ENCODE measurements at regions not wholly inside any gene's neighbourhood (a gene's known extent, or its start where the extent isn't known, plus 50 kb on each side); places are given as distances from the start of the nearest gene placed in this dataset.

DNA sequence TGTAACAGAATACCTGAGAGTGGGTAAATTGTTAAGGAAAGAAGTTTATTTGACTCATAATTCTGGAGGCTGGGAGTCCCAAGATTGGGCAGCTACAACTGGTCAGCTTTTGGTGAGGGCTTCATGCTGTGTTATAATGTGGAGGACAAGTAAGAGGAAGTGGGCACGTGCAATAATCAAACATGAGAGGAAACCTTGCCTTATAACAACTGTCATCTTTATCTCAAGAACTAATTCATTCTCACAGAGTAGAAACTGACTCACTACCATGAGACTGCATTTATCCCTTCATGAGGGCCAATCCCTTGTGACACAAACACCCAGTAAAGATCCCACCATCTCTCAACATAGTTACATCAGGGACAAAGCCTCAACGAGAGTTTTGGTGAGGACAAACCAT, 318.1 kb upstream of the NT5C1B start:
- no peak for DNase-seq
- Mint-ChIP-seq H3K4me1 (no peaks in the 10 kb centered on the region), H3K9me3 (peaks cover 5 to 18% (median 8%) of the 10 kb centered on the region in 7 donors), H3K27ac (no peak overlapping the region), H3K27me3 (ENCODE audit: low read depth in 3 of 3) (peaks cover 0 to 3% (median 0%) of the 10 kb centered on the region in 3 donors), H3K4me3 (no peak overlapping the region), H3K36me3 (no peaks in the 10 kb centered on the region)
- Histone ChIP-seq H3K4me2 (replicated peaks; ENCODE audit: extremely low read depth, low read length, poor library complexity, severe bottlenecking) (no peak overlapping the region), H3K9me3 (replicated peaks in 1 of 2; ENCODE audit: control insufficient read depth in 1 of 2, insufficient read depth in 1 of 2, low read length in 2 of 2) (peaks cover 5% of the 10 kb centered on the region in 2 donors), H3K79me2 (ENCODE audit: insufficient read depth, low read length) (no peaks in the 10 kb centered on the region), H3K27me3 (ENCODE audit: control insufficient read depth in 2 of 2, insufficient read depth in 2 of 2, low read length in 2 of 2) (no peaks in the 10 kb centered on the region), H3K9ac (ENCODE audit: insufficient read depth, low read length, poor library complexity, severe bottlenecking) (no peak overlapping the region), H3K27ac (ENCODE audit: low read depth in 1 of 2, low read length in 2 of 2) (no peak overlapping the region), H2AFZ (ENCODE audit: insufficient read depth, low read depth, low read length, poor library complexity, severe bottlenecking) (no peak overlapping the region), H3K4me3 (replicated peaks in 1 of 3; ENCODE audit: low read depth in 2 of 3, low read length in 3 of 3) (no peak overlapping the region), H3K36me3 (replicated peaks in 1 of 2; ENCODE audit: control insufficient read depth in 1 of 2, insufficient read depth in 2 of 2, low read length in 2 of 2) (no peaks in the 10 kb centered on the region), H4K20me1 (ENCODE audit: insufficient read depth, low read length) (no peaks in the 10 kb centered on the region), H3K4me1 (ENCODE audit: control insufficient read depth in 1 of 2, insufficient read depth in 2 of 2, low read length in 2 of 2) (no peaks in the 10 kb centered on the region)
- intact Hi-C loops (cut with micrococcal nuclease): no loop called here
- TF ChIP-seq, protein P1, sequence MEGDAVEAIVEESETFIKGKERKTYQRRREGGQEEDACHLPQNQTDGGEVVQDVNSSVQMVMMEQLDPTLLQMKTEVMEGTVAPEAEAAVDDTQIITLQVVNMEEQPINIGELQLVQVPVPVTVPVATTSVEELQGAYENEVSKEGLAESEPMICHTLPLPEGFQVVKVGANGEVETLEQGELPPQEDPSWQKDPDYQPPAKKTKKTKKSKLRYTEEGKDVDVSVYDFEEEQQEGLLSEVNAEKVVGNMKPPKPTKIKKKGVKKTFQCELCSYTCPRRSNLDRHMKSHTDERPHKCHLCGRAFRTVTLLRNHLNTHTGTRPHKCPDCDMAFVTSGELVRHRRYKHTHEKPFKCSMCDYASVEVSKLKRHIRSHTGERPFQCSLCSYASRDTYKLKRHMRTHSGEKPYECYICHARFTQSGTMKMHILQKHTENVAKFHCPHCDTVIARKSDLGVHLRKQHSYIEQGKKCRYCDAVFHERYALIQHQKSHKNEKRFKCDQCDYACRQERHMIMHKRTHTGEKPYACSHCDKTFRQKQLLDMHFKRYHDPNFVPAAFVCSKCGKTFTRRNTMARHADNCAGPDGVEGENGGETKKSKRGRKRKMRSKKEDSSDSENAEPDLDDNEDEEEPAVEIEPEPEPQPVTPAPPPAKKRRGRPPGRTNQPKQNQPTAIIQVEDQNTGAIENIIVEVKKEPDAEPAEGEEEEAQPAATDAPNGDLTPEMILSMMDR (IDR thresholded peaks at IDR 0.05): no peak
- no CpG with 5 or more reads among the region's 2 CpGs for WGBS (ENCODE audit: insufficient coverage)

DNA sequence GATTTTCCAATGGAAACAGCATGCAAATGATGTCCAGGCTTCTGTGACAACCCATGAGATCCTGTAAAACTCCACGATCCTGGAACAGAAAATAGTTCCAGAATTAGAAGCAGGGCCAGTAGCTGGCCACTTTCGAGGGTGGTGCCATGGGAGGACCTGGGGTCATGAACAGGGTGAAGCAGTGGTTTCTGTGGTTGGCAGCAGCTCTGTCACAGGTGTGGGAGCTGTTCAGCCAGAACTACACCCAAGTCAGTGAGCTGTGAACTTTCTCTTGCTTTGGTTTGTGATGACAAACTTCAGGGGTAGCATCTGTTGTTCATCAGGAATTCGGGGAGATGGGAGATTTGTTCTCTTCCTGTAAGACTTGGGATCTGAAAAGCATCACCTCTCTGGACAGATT, 314.4 kb upstream of the NT5C1B start:
- H3K27ac Mint-ChIP-seq: no peak overlapping the region

More for the DNA sequence above, 314.4 kb upstream of the NT5C1B start:
- 81% methylated on average over 3 of the region's 3 CpGs for WGBS (ENCODE audit: insufficient coverage)
- H3K4me1 Mint-ChIP-seq: no peaks in the 10 kb centered on the region
- Histone ChIP-seq H3K79me2 (ENCODE audit: insufficient read depth, low read length) (no peaks in the 10 kb centered on the region), H2AFZ (ENCODE audit: insufficient read depth, low read depth, low read length, poor library complexity, severe bottlenecking) (no peak overlapping the region), H3K4me2 (replicated peaks; ENCODE audit: extremely low read depth, low read length, poor library complexity, severe bottlenecking) (no peak overlapping the region), H3K27ac (ENCODE audit: low read depth in 1 of 2, low read length in 2 of 2) (no peak overlapping the region), H3K9ac (ENCODE audit: insufficient read depth, low read length, poor library complexity, severe bottlenecking) (no peak overlapping the region), H4K20me1 (ENCODE audit: insufficient read depth, low read length) (no peaks in the 10 kb centered on the region), H3K27me3 (ENCODE audit: control insufficient read depth in 2 of 2, insufficient read depth in 2 of 2, low read length in 2 of 2) (no peaks in the 10 kb centered on the region), H3K9me3 (replicated peaks in 1 of 2; ENCODE audit: control insufficient read depth in 1 of 2, insufficient read depth in 1 of 2, low read length in 2 of 2) (peaks cover 5 to 8% of the 10 kb centered on the region in 2 donors), H3K36me3 (replicated peaks in 1 of 2; ENCODE audit: control insufficient read depth in 1 of 2, insufficient read depth in 2 of 2, low read length in 2 of 2) (no peaks in the 10 kb centered on the region), H3K4me3 (replicated peaks in 1 of 3; ENCODE audit: low read depth in 2 of 3, low read length in 3 of 3) (no peak overlapping the region), H3K4me1 (ENCODE audit: control insufficient read depth in 1 of 2, insufficient read depth in 2 of 2, low read length in 2 of 2) (no peaks in the 10 kb centered on the region)
- intact Hi-C loops (cut with micrococcal nuclease): no loop called here
- no peaks in the 10 kb centered on the region for H3K36me3 Mint-ChIP-seq
- DNase-seq: no peak
- H3K9me3 Mint-ChIP-seq: peaks cover 2 to 12% (median 9%) of the 10 kb centered on the region in 7 donors
- no peak overlapping the region for H3K4me3 Mint-ChIP-seq
- TF ChIP-seq, protein P1 (IDR thresholded peaks at IDR 0.05): no peak
- H3K27me3 Mint-ChIP-seq (ENCODE audit: low read depth in 3 of 3): peaks cover 0 to 3% (median 0%) of the 10 kb centered on the region in 3 donors

Measured in CD14-positive monocyte (primary cell).